Panc1 (cell line): ENCODE measurements at regions not wholly inside any gene's neighbourhood (a gene's known extent, or its start where the extent isn't known, plus 50 kb on each side); places are given as distances from the start of the nearest gene placed in this dataset.

Source experiments
- ATAC-seq: fragments of 200-7000 bp; cut with Tn5 transposase; 2 replicates; pipeline ENCODE4 v1.9.1; 2020; ENCODE audit warnings: mild to moderate bottlenecking, moderate library complexity
- BruUV-seq: library from RNA; stranded (reverse); fragments of 400-500 nt; replicated peaks from 2 replicates; lab custom pipeline; 2021; lab: Mats Ljungman, UMichigan
- CTCF ChIA-PET: fragments of 300-600 bp; sonication (Branson Sonifier 250); formaldehyde crosslinking; loops from one replicate; lab custom pipeline; 2022; ENCODE audit warnings: antibody characterized with exemption; lab: Charles Lee
- POLR2A ChIA-PET: fragments of 300-600 bp; sonication (Branson Sonifier 250); formaldehyde crosslinking; loops from one replicate; lab custom pipeline; 2022; ENCODE audit warnings: antibody characterized with exemption; lab: Charles Lee
- DNase-seq: peaks from one replicate; pipeline ENCODE4 v3.0.0-alpha.2; 2010; ENCODE audit warnings: low read depth, low spot score
- H3K27ac ChIP-seq: 2 replicates; pipeline ENCODE4 v1.5.1; 2011; ENCODE audit warnings: mild to moderate bottlenecking, low read length, inconsistent platforms
- H3K27me3 ChIP-seq: fragments of 200-500 bp; sonication (Bioruptor generic); 2 replicates; pipeline ENCODE4 v1.6.0; 2014; ENCODE audit warnings: low read length, inconsistent platforms; ENCODE audit not compliant: control insufficient read depth, insufficient read depth
- H3K36me3 ChIP-seq: fragments of 200-500 bp; sonication (Bioruptor generic); 2 replicates; pipeline ENCODE4 v1.5.1; 2014; ENCODE audit warnings: inconsistent platforms, mild to moderate bottlenecking, low read length, moderate library complexity; ENCODE audit not compliant: control insufficient read depth, insufficient read depth
- H3K4me1 ChIP-seq: 2 replicates; pipeline ENCODE4 v1.5.1; 2011; ENCODE audit warnings: inconsistent platforms, mild to moderate bottlenecking, low read length, moderate library complexity; ENCODE audit not compliant: control insufficient read depth, insufficient read depth
- H3K4me3 ChIP-seq, 2 experiments: 2 replicates each; pipeline ENCODE4 v1.5.1; 2011 to 2012; ENCODE audit warnings: low read depth in 2 of 2, low read length in 2 of 2, mild to moderate bottlenecking in 2 of 2, inconsistent platforms in 1 of 2, moderate library complexity in 1 of 2
- H3K9me3 ChIP-seq: fragments of 200-500 bp; sonication (Bioruptor generic); 2 replicates; pipeline ENCODE4 v1.5.1; 2014; ENCODE audit warnings: low read depth, mild to moderate bottlenecking, inconsistent platforms, low read length, moderate library complexity; ENCODE audit not compliant: control insufficient read depth, insufficient read depth
- CTCF ChIP-seq: fragments of 450-650 bp; IDR thresholded peaks from 2 replicates; pipeline ENCODE4 v1.5.1; 2017; ENCODE audit warnings: mild to moderate bottlenecking
- POLR2AphosphoS5 ChIP-seq: IDR thresholded peaks from 2 replicates; pipeline ENCODE4 v1.6.1; 2012; ENCODE audit warnings: mild to moderate bottlenecking, low read depth, low read length, moderate library complexity
- REST ChIP-seq, 2 experiments: IDR thresholded peaks; 2 replicates each; pipeline ENCODE4 v1.6.1; 2011 to 2012; ENCODE audit warnings: low read depth in 2 of 2, control low read depth in 1 of 2, low read length in 1 of 2, mild to moderate bottlenecking in 1 of 2, moderate library complexity in 1 of 2; ENCODE audit not compliant: insufficient read depth in 1 of 2
- SIN3A ChIP-seq: IDR thresholded peaks from 2 replicates; pipeline ENCODE4 v1.6.1; 2012; ENCODE audit warnings: low read depth, mild to moderate bottlenecking, low read length, moderate library complexity, borderline replicate concordance; ENCODE audit not compliant: insufficient read depth
- TCF7L2 ChIP-seq: IDR thresholded peaks from 2 replicates; pipeline ENCODE4 v1.6.1; 2011; ENCODE audit warnings: mild to moderate bottlenecking, low read depth, low read length, inconsistent platforms
- in situ Hi-C: cut with HindIII; loops from 2 replicates; pipeline ENCODE4 v1.10.0; 2016; ENCODE audit warnings: low sequenced_read_pairs, low pct_unique_long_range_greater_than_20kb
- intact Hi-C: fragments of 100-400 bp; cut with micrococcal nuclease; formaldehyde crosslinking; loops from one replicate; pipeline ENCODE4 v1.10.0; 2022; ENCODE audit not compliant: unreplicated experiment

GRCh38 chr15:94070356-94071295, 160.7 kb upstream of the MCTP2 start:
- no peaks in the 10 kb centered on the region for H3K27me3 ChIP-seq
- CTCF ChIA-PET = no interaction called here
- H3K27ac ChIP-seq = no peak overlapping the region
- no peaks in the 10 kb centered on the region for H3K4me1 ChIP-seq
- H3K9me3 ChIP-seq = no peaks in the 10 kb centered on the region
- intact Hi-C loops = no loop called here
- no peak for TF ChIP-seq POLR2AphosphoS5
- no peak for TF ChIP-seq REST (IDR thresholded peaks at IDR 0.05; ENCODE audit: insufficient read depth in 1 of 2, low read depth in 2 of 2, low read length in 1 of 2)
- TF ChIP-seq TCF7L2 = no peak
- TF ChIP-seq CTCF = no peak
- no peak for TF ChIP-seq SIN3A
- BruUV-seq = no TSS peak
- no peaks in the 10 kb centered on the region for H3K36me3 ChIP-seq
- ATAC-seq (no peak), DNase-seq (no peak)
- no peak overlapping the region for H3K4me3 ChIP-seq
- POLR2A ChIA-PET = no interaction called here
- in situ Hi-C loops = no loop called here

GRCh38 chr15:94069844-94070243, 161.5 kb upstream of the MCTP2 start:
- no peaks in the 10 kb centered on the region for H3K4me1 ChIP-seq
- in situ Hi-C loops (no loop called here), intact Hi-C loops (no loop called here)
- ATAC-seq (no peak), DNase-seq (no peak)
- no peaks in the 10 kb centered on the region for H3K36me3 ChIP-seq
- no peaks in the 10 kb centered on the region for H3K9me3 ChIP-seq
- H3K4me3 ChIP-seq = no peak overlapping the region
- BruUV-seq = no TSS peak
- ChIA-PET POLR2A (no interaction called here), CTCF (no interaction called here)
- no peak overlapping the region for H3K27ac ChIP-seq
- TF ChIP-seq REST (IDR thresholded peaks at IDR 0.05; ENCODE audit: insufficient read depth in 1 of 2, low read depth in 2 of 2, low read length in 1 of 2) = no peak
- H3K27me3 ChIP-seq = no peaks in the 10 kb centered on the region
